ENCODE measurements at regions not wholly inside any gene's neighbourhood (a gene's known extent, or its start where the extent isn't known, plus 50 kb on each side); places are given as distances from the start of the nearest gene placed in this dataset.

DNA sequence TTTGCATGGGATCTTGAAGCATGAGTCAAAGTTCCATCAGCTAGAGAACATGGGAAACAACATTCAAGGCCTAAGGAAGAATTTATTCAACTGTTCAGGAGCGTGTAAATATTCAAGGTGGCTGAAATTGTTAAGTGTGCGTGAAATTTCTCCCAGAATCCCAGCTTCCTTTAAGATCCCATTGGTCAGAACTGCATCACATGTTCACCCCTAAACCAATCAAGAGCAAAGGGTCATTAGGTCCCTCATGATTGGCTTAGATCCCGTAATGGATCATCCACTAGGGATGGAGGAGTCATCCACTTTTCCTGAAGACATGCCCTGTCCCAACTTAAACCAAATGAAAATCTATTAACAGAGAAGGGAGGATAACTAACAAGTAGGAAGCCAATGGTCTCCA lies 201.6 kb downstream of the TMEM114 start:
- TF ChIP-seq RAD21 (IDR thresholded peaks at IDR 0.05; ENCODE audit: low read depth) (no peak), FOXM1 (IDR thresholded peaks at IDR 0.05; ENCODE audit: borderline replicate concordance, low read depth) (no peak), CEBPB (IDR thresholded peaks at IDR 0.05) (no peak), TEAD4 (IDR thresholded peaks at IDR 0.05) (no peak), CREB1 (IDR thresholded peaks at IDR 0.05; ENCODE audit: low read depth) (no peak), YY1 (IDR thresholded peaks at IDR 0.05; ENCODE audit: low read depth) (no peak), ZBTB7A (IDR thresholded peaks at IDR 0.05; ENCODE audit: low read depth) (no peak), TCF12 (IDR thresholded peaks at IDR 0.05; ENCODE audit: low read depth) (no peak), TAF1 (IDR thresholded peaks at IDR 0.05; ENCODE audit: low read depth) (no peak), EP300 (IDR thresholded peaks at IDR 0.05; ENCODE audit: borderline replicate concordance) (no peak), NFIC (IDR thresholded peaks at IDR 0.05) (no peak), EGR1 (IDR thresholded peaks at IDR 0.05) (no peak)
- TF ChIP-seq, protein P1, sequence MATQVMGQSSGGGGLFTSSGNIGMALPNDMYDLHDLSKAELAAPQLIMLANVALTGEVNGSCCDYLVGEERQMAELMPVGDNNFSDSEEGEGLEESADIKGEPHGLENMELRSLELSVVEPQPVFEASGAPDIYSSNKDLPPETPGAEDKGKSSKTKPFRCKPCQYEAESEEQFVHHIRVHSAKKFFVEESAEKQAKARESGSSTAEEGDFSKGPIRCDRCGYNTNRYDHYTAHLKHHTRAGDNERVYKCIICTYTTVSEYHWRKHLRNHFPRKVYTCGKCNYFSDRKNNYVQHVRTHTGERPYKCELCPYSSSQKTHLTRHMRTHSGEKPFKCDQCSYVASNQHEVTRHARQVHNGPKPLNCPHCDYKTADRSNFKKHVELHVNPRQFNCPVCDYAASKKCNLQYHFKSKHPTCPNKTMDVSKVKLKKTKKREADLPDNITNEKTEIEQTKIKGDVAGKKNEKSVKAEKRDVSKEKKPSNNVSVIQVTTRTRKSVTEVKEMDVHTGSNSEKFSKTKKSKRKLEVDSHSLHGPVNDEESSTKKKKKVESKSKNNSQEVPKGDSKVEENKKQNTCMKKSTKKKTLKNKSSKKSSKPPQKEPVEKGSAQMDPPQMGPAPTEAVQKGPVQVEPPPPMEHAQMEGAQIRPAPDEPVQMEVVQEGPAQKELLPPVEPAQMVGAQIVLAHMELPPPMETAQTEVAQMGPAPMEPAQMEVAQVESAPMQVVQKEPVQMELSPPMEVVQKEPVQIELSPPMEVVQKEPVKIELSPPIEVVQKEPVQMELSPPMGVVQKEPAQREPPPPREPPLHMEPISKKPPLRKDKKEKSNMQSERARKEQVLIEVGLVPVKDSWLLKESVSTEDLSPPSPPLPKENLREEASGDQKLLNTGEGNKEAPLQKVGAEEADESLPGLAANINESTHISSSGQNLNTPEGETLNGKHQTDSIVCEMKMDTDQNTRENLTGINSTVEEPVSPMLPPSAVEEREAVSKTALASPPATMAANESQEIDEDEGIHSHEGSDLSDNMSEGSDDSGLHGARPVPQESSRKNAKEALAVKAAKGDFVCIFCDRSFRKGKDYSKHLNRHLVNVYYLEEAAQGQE (IDR thresholded peaks at IDR 0.05; ENCODE audit: low read depth): no peak
- TF ChIP-seq, protein P2, sequence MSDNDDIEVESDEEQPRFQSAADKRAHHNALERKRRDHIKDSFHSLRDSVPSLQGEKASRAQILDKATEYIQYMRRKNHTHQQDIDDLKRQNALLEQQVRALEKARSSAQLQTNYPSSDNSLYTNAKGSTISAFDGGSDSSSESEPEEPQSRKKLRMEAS (IDR thresholded peaks at IDR 0.05): no peak
- TF ChIP-seq, protein P3, sequence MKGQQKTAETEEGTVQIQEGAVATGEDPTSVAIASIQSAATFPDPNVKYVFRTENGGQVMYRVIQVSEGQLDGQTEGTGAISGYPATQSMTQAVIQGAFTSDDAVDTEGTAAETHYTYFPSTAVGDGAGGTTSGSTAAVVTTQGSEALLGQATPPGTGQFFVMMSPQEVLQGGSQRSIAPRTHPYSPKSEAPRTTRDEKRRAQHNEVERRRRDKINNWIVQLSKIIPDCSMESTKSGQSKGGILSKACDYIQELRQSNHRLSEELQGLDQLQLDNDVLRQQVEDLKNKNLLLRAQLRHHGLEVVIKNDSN (IDR thresholded peaks at IDR 0.05): no peak

DNA sequence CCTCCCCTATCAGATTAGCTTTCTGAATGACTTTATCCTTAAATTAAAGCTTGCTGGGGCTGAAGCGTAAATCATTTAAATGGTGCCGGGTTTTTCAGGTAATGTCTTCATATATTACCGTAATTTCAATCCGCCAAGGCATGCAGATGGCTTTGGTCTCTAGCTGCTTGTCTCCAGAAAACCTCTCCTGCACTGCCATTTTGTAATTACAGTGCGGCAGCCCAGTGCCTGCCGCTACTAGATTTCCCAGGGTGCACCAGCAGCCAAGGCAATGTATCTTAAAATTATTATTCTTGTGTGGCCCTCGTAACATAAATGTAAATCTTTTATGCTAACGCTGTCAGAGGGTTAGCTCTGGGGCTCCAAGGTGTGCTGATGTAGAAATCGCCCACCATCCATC lies 208.5 kb downstream of the TMEM114 start:
- TF ChIP-seq FOXM1 (IDR thresholded peaks at IDR 0.05; ENCODE audit: borderline replicate concordance, low read depth): no peak
- no peak for TF ChIP-seq EP300 (IDR thresholded peaks at IDR 0.05; ENCODE audit: borderline replicate concordance)
- TF ChIP-seq, protein P1 (IDR thresholded peaks at IDR 0.05; ENCODE audit: low read depth): no peak
- TF ChIP-seq TCF12 (IDR thresholded peaks at IDR 0.05; ENCODE audit: low read depth): no peak
- TF ChIP-seq RAD21 (IDR thresholded peaks at IDR 0.05; ENCODE audit: low read depth): no peak
- TF ChIP-seq TAF1 (IDR thresholded peaks at IDR 0.05; ENCODE audit: low read depth): no peak
- TF ChIP-seq EGR1 (IDR thresholded peaks at IDR 0.05): no peak
- no peak for TF ChIP-seq ZBTB7A (IDR thresholded peaks at IDR 0.05; ENCODE audit: low read depth)
- no peak for TF ChIP-seq CREB1 (IDR thresholded peaks at IDR 0.05; ENCODE audit: low read depth)

DNA sequence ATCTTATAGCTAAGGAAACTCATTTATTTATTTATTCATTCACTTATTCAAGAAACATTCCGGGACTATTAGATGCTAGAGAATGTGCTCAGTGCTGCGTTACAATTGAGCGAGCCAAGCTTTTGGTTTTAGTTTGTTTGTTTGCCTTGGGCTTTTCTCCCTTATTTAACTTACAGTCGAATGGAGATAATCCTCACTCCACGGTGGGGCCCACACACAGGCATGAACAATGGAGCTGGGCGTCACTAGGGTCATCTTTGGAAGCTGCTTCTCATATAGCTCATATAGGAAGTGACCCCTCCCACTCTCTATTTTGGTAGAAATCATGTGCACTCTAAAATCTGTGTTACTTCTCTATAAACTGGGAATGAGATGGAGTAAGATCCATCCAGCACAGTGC lies 210.0 kb downstream of the TMEM114 start:
- TF ChIP-seq, protein P2 (IDR thresholded peaks at IDR 0.05): no peak
- TF ChIP-seq TCF12 (IDR thresholded peaks at IDR 0.05; ENCODE audit: low read depth): no peak

DNA sequence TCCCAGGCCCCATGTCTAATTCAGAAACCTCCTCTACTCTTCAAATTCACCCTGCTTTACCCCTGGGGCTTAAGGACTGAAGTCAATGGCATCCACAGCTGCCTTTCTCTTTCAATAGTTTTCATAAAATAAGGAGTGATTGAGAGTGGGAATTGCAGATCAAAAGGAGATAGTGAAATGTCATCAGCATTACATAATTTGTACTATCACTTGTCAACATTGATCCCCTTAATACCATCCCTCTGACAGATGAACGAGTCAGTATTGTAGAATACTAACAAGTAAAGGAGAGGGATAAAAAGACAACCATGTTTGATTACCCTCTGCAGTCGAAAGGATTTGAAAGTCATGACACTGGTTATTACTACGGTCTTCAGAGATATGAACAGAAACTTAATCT lies 212.4 kb downstream of the TMEM114 start:
- TF ChIP-seq TCF12 (IDR thresholded peaks at IDR 0.05; ENCODE audit: low read depth) (no peak), CREB1 (IDR thresholded peaks at IDR 0.05; ENCODE audit: low read depth) (no peak), CEBPB (IDR thresholded peaks at IDR 0.05) (no peak), EP300 (IDR thresholded peaks at IDR 0.05; ENCODE audit: borderline replicate concordance) (no peak), TEAD4 (IDR thresholded peaks at IDR 0.05) (no peak), FOXM1 (IDR thresholded peaks at IDR 0.05; ENCODE audit: borderline replicate concordance, low read depth) (no peak), YY1 (IDR thresholded peaks at IDR 0.05; ENCODE audit: low read depth) (no peak), NFIC (IDR thresholded peaks at IDR 0.05) (no peak)
- TF ChIP-seq, protein P2 (IDR thresholded peaks at IDR 0.05): no peak
- TF ChIP-seq, protein P3 (IDR thresholded peaks at IDR 0.05): no peak

DNA sequence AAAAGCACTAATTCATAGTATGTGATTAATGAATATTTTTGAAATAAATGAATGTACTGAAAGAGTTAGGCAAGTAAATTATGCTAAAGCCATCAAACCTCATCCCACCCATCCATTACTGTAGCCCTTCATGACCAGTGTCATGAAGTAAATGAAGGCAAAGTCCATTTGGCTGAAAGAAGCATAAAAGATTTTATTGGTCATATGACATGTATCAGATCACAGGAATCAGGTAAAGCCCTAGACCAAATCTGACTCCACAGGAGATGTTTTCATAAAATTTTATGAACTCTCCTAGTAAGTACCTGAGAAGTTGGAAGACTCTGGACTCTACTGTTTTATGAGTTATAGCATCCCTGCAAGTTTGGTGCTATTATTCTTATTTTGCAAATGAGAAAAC lies 213.5 kb downstream of the TMEM114 start:
- TF ChIP-seq CREB1 (IDR thresholded peaks at IDR 0.05; ENCODE audit: low read depth) (no peak), RAD21 (IDR thresholded peaks at IDR 0.05; ENCODE audit: low read depth) (no peak), TEAD4 (IDR thresholded peaks at IDR 0.05) (no peak), EP300 (IDR thresholded peaks at IDR 0.05; ENCODE audit: borderline replicate concordance) (no peak), ZBTB7A (IDR thresholded peaks at IDR 0.05; ENCODE audit: low read depth) (no peak), NFIC (IDR thresholded peaks at IDR 0.05) (no peak), FOXM1 (IDR thresholded peaks at IDR 0.05; ENCODE audit: borderline replicate concordance, low read depth) (no peak), YY1 (IDR thresholded peaks at IDR 0.05; ENCODE audit: low read depth) (no peak), TCF12 (IDR thresholded peaks at IDR 0.05; ENCODE audit: low read depth) (no peak), CEBPB (IDR thresholded peaks at IDR 0.05) (no peak), TAF1 (IDR thresholded peaks at IDR 0.05; ENCODE audit: low read depth) (no peak), EGR1 (IDR thresholded peaks at IDR 0.05) (no peak)
- TF ChIP-seq, protein P1 (IDR thresholded peaks at IDR 0.05; ENCODE audit: low read depth): no peak
- TF ChIP-seq, protein P2 (IDR thresholded peaks at IDR 0.05): no peak
- TF ChIP-seq, protein P3 (IDR thresholded peaks at IDR 0.05): no peak

Data from Ishikawa (cell line).